HFFc6 (cell line): ENCODE measurements at regions not wholly inside any gene's neighbourhood (a gene's known extent, or its start where the extent isn't known, plus 50 kb on each side); places are given as distances from the start of the nearest gene placed in this dataset.

Experiments
- DNase-seq: peaks from one replicate; pipeline ENCODE4 v3.0.0-alpha.2; 2018
- H3K27ac Mint-ChIP-seq: 2 replicates; pipeline ENCODE4 v1.8.0; 2020; ENCODE audit warnings: mild to moderate bottlenecking, mixed read lengths
- H3K27me3 Mint-ChIP-seq: 2 replicates; pipeline ENCODE4 v1.8.0; 2021; ENCODE audit warnings: mild to moderate bottlenecking, moderate library complexity, mixed read lengths; ENCODE audit not compliant: insufficient read depth
- H3K36me3 Mint-ChIP-seq: 2 replicates; pipeline ENCODE4 v1.8.0; 2021; ENCODE audit warnings: low read depth, mixed read lengths
- H3K4me1 Mint-ChIP-seq: 2 replicates; pipeline ENCODE4 v1.8.0; 2020; ENCODE audit warnings: low read depth, mixed read lengths
- H3K4me3 Mint-ChIP-seq: 2 replicates; pipeline ENCODE4 v1.8.0; 2020; ENCODE audit warnings: mild to moderate bottlenecking, moderate library complexity, mixed read lengths
- H3K9me3 Mint-ChIP-seq: 2 replicates; pipeline ENCODE4 v1.8.0; 2020; ENCODE audit warnings: mild to moderate bottlenecking, mixed read lengths
- TF ChIP-seq, protein P1 (sequence below): fragments of 200-600 bp; sonication (generic); IDR thresholded peaks from 2 replicates; pipeline ENCODE4 v1.5.0; 2021; ENCODE audit warnings: antibody characterized with exemption, mild to moderate bottlenecking

- Mint-ChIP-seq H3K4me3 (no peak overlapping the region), H3K4me1 (peaks cover 5% of the 10 kb centered on the region; the same call in 1 of the 2 replicates), H3K27me3 (peaks cover 26% of the 10 kb centered on the region), H3K36me3 (no peaks in the 10 kb centered on the region), H3K9me3 (no peaks in the 10 kb centered on the region), H3K27ac (no peak overlapping the region)
- no peak for DNase-seq
- TF ChIP-seq, protein P1, sequence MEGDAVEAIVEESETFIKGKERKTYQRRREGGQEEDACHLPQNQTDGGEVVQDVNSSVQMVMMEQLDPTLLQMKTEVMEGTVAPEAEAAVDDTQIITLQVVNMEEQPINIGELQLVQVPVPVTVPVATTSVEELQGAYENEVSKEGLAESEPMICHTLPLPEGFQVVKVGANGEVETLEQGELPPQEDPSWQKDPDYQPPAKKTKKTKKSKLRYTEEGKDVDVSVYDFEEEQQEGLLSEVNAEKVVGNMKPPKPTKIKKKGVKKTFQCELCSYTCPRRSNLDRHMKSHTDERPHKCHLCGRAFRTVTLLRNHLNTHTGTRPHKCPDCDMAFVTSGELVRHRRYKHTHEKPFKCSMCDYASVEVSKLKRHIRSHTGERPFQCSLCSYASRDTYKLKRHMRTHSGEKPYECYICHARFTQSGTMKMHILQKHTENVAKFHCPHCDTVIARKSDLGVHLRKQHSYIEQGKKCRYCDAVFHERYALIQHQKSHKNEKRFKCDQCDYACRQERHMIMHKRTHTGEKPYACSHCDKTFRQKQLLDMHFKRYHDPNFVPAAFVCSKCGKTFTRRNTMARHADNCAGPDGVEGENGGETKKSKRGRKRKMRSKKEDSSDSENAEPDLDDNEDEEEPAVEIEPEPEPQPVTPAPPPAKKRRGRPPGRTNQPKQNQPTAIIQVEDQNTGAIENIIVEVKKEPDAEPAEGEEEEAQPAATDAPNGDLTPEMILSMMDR: no peak
Observed at GRCh38 chr11:19552656-19553260, 159.9 kb upstream of the NAV2 start.

- Mint-ChIP-seq H3K27ac (no peak overlapping the region), H3K4me1 (no peaks in the 10 kb centered on the region), H3K4me3 (no peak overlapping the region), H3K9me3 (no peaks in the 10 kb centered on the region), H3K36me3 (no peaks in the 10 kb centered on the region), H3K27me3 (peaks cover 30% of the 10 kb centered on the region)
- TF ChIP-seq, protein P1: no peak
- no peak for DNase-seq
Observed at GRCh38 chr11:19552161-19552560, 160.5 kb upstream of the NAV2 start.

- no peak for DNase-seq
- no peaks in the 10 kb centered on the region for H3K36me3 Mint-ChIP-seq
- peaks cover 35% of the 10 kb centered on the region for H3K27me3 Mint-ChIP-seq
- no peaks in the 10 kb centered on the region for H3K4me1 Mint-ChIP-seq
- no peaks in the 10 kb centered on the region for H3K9me3 Mint-ChIP-seq
- no peak overlapping the region for H3K4me3 Mint-ChIP-seq
- TF ChIP-seq, protein P1: no peak
- H3K27ac Mint-ChIP-seq: no peak overlapping the region
Observed at GRCh38 chr11:19551457-19551856, 161.2 kb upstream of the NAV2 start.

DNA sequence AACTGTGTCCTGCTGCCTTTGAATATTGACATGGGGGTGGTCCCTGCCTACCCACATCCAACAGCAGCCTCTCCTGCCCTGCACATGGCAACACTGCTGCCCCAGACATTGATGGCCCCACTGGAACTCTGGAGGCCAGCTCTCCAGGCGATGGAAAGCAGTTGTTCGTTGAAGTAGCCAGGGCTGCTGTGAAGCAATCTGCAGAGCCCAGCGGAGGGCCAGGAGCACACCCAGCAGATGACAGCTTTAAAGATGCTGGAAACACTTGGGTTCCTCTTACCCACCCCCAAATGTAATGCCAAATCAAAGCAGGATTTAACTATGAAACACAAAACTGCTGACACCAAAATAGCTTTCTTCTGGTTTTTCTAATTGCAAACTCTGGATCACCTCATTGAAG is 165.6 kb upstream of the NAV2 start:
- TF ChIP-seq, protein P1: no peak
- Mint-ChIP-seq H3K27ac (no peak overlapping the region), H3K4me3 (no peak overlapping the region), H3K36me3 (no peaks in the 10 kb centered on the region), H3K9me3 (no peaks in the 10 kb centered on the region), H3K4me1 (no peaks in the 10 kb centered on the region), H3K27me3 (peaks cover 69% of the 10 kb centered on the region)
- DNase-seq: no peak

- peaks cover 66% of the 10 kb centered on the region for H3K27me3 Mint-ChIP-seq
- no peak overlapping the region for H3K27ac Mint-ChIP-seq
- no peaks in the 10 kb centered on the region for H3K4me1 Mint-ChIP-seq
- H3K36me3 Mint-ChIP-seq: no peaks in the 10 kb centered on the region
- no peak for DNase-seq
- no peaks in the 10 kb centered on the region for H3K9me3 Mint-ChIP-seq
- H3K4me3 Mint-ChIP-seq: no peak overlapping the region
- TF ChIP-seq, protein P1: no peak
Observed at GRCh38 chr11:19546325-19546724, 166.3 kb upstream of the NAV2 start.
